ENCODE measurements at regions not wholly inside any gene's neighbourhood (a gene's known extent, or its start where the extent isn't known, plus 50 kb on each side); places are given as distances from the start of the nearest gene placed in this dataset.
A peak's percentile ranks its signal among the peaks of the same experiment; 100 is the strongest.

DNA sequence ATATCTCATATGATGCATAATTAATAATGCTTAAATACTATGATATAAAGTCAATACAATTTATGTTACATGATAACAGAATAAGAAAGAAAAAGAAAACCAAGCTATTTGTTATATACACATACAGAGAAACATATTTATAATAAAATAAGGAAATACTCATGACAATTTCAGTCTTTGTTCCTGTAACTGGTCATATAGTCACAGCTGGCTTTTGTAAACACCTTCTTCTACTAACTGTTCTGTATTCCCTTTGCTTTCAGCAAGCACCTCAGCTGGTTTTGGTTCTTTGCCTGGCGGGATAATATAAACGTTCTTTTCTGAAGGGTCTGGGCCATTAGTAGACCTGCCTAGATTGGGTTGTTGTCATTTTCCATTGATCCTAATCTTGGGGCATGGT lies 158.5 kb downstream of the COPS8 start:
- Histone ChIP-seq H3K27me3 (no peaks in the 10 kb centered on the region), H3K27ac (no peak overlapping the region), H3K4me1 (ENCODE audit: insufficient read depth) (peaks cover 2% of the 10 kb centered on the region), H3K9me3 (no peaks in the 10 kb centered on the region), H3K4me3 (no peak overlapping the region), H3K36me3 (no peaks in the 10 kb centered on the region)
- intact Hi-C loops (cut with DNase I) = no loop called here
- no peak for TF ChIP-seq CTCF (IDR thresholded peaks at IDR 0.05)
- no peak for TF ChIP-seq EP300 (IDR thresholded peaks at IDR 0.05)
- no peak for TF ChIP-seq POLR2A (IDR thresholded peaks at IDR 0.05)
- 60 to 69% (median 61%) methylated on average over 2 of the region's 2 CpGs for WGBS, 3 donors
- DNase-seq = no peak

- H3K9me3 ChIP-seq = no peaks in the 10 kb centered on the region
- no peak for DNase-seq
- H3K36me3 ChIP-seq = no peaks in the 10 kb centered on the region
- intact Hi-C loops (cut with DNase I) = no loop called here
- TF ChIP-seq POLR2A (IDR thresholded peaks at IDR 0.05) (no peak), EP300 (IDR thresholded peaks at IDR 0.05) (peak; percentile 52)
- H3K27me3 ChIP-seq = no peaks in the 10 kb centered on the region
- H3K4me1 ChIP-seq (ENCODE audit: insufficient read depth) = peaks cover 2% of the 10 kb centered on the region
- no peak overlapping the region for H3K4me3 ChIP-seq
- 71 to 73% (median 71%) methylated on average over 3 of the region's 3 CpGs for WGBS, 3 donors
- H3K27ac ChIP-seq = no peak overlapping the region
These were observed 159.4 kb downstream of the COPS8 start for GRCh38 chr2:237244976-237245646.

- Histone ChIP-seq H3K4me1 (ENCODE audit: insufficient read depth) (no peaks in the 10 kb centered on the region), H3K27me3 (no peaks in the 10 kb centered on the region), H3K9me3 (no peaks in the 10 kb centered on the region), H3K4me3 (no peak overlapping the region), H3K27ac (no peak overlapping the region), H3K36me3 (no peaks in the 10 kb centered on the region)
- no peak for DNase-seq
- TF ChIP-seq CTCF (IDR thresholded peaks at IDR 0.05) = no peak
- TF ChIP-seq EP300 (IDR thresholded peaks at IDR 0.05) = no peak
- no peak for TF ChIP-seq POLR2A (IDR thresholded peaks at IDR 0.05)
- intact Hi-C loops (cut with DNase I) = loop anchor here in 2 of 4 donors (10.0 kb wide), 1 partner anchor 164 kb away; the partner anchor contains the start of gene COL6A3 (in 2 of the 2)
- WGBS, 3 donors = 93 to 98% (median 97%) methylated on average over 3 of the region's 3 CpGs
These were observed 163.4 kb downstream of the COL6A3 start for GRCh38 chr2:237250599-237250998.

DNA sequence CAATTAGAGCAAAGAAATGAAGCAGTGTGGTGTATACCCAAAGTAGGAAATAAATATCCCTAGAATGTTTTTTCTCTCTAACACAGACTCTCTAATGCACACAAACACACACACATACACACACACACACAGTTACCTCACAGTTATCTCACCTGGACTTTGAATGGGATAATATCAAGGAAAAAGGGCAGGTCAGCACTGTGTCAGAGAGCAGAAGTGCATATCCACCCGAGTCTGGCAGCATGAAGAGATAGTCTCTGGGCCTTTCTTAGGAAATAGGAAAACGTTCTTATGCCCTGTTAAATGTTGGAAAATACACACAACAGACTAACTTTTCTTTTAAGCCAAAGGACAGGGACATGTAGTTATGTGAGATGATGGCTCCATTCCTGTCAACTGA lies 162.0 kb downstream of the COL6A3 start:
- Histone ChIP-seq H3K4me3 (no peak overlapping the region), H3K36me3 (no peaks in the 10 kb centered on the region), H3K9me3 (no peaks in the 10 kb centered on the region), H3K27ac (no peak overlapping the region), H3K4me1 (ENCODE audit: insufficient read depth) (peaks cover 5% of the 10 kb centered on the region), H3K27me3 (no peaks in the 10 kb centered on the region)
- intact Hi-C loops (cut with DNase I) = loop anchor here in 2 of 4 donors (10.0 kb wide), 1 partner anchor 163 kb away; the partner anchor contains the start of gene COL6A3 (in 2 of the 2)
- WGBS, 3 donors = 81 to 87% (median 84%) methylated on average over 2 of the region's 2 CpGs
- no peak for TF ChIP-seq CTCF (IDR thresholded peaks at IDR 0.05)
- no peak for TF ChIP-seq POLR2A (IDR thresholded peaks at IDR 0.05)
- no peak for TF ChIP-seq EP300 (IDR thresholded peaks at IDR 0.05)
- no peak for DNase-seq

- no peaks in the 10 kb centered on the region for H3K27me3 ChIP-seq
- no peak for TF ChIP-seq CTCF (IDR thresholded peaks at IDR 0.05)
- WGBS, 3 donors = 88 to 94% (median 89%) methylated on average over 6 of the region's 6 CpGs
- H3K27ac ChIP-seq = no peak overlapping the region
- DNase-seq = no peak
- H3K9me3 ChIP-seq = no peaks in the 10 kb centered on the region
- peaks cover 7% of the 10 kb centered on the region for H3K4me1 ChIP-seq (ENCODE audit: insufficient read depth)
- no peak overlapping the region for H3K4me3 ChIP-seq
- H3K36me3 ChIP-seq = no peaks in the 10 kb centered on the region
- intact Hi-C loops (cut with DNase I) = loop anchor here in 2 of 4 donors (10.0 kb wide), 1 partner anchor 162 kb away; the partner anchor contains the start of gene COL6A3 (in 2 of the 2)
These were observed 160.8 kb downstream of the COL6A3 start for GRCh38 chr2:237253046-237253702.

Data from ovary (tissue), 7 donors.